Smooth muscle cell (in vitro differentiated cells): ENCODE measurements at regions not wholly inside any gene's neighbourhood (a gene's known extent, or its start where the extent isn't known, plus 50 kb on each side); places are given as distances from the start of the nearest gene placed in this dataset.

Experiments used
- DNase-seq: peaks from one replicate; lab custom pipeline; 2025; ENCODE audit not compliant: unreplicated experiment; lab: John Stamatoyannopoulos, UW
- H2AFZ ChIP-seq: fragments of 200-600 bp; sonication (generic); 2 replicates; pipeline ENCODE4 v1.6.0; 2016; ENCODE audit warnings: antibody characterized with exemption, low read depth, mild to moderate bottlenecking
- H3F3A ChIP-seq: fragments of 200-600 bp; sonication (generic); 2 replicates; pipeline ENCODE4 v1.6.0; 2017; ENCODE audit warnings: antibody characterized with exemption, low read depth
- H3K27ac ChIP-seq: fragments of 200-600 bp; sonication (generic); 2 replicates; pipeline ENCODE4 v1.5.1; 2016; ENCODE audit warnings: low read depth, mild to moderate bottlenecking
- H3K27me3 ChIP-seq: fragments of 200-600 bp; sonication (generic); 2 replicates; pipeline ENCODE4 v1.6.1; 2016; ENCODE audit warnings: low read depth, mild to moderate bottlenecking
- H3K36me3 ChIP-seq: fragments of 200-600 bp; sonication (generic); 2 replicates; pipeline ENCODE4 v1.5.1; 2016; ENCODE audit warnings: low read depth
- H3K4me1 ChIP-seq: fragments of 200-600 bp; sonication (generic); 2 replicates; pipeline ENCODE4 v1.5.1; 2016; ENCODE audit warnings: low read depth
- H3K4me2 ChIP-seq: fragments of 200-600 bp; sonication (generic); 2 replicates; pipeline ENCODE4 v1.6.0; 2016; ENCODE audit warnings: mild to moderate bottlenecking
- H3K4me3 ChIP-seq: fragments of 200-600 bp; sonication (generic); 2 replicates; pipeline ENCODE4 v1.5.1; 2016; ENCODE audit warnings: mild to moderate bottlenecking
- H3K79me2 ChIP-seq: fragments of 200-600 bp; sonication (generic); 2 replicates; pipeline ENCODE4 v1.6.0; 2016; ENCODE audit warnings: low read depth, mild to moderate bottlenecking
- H3K9ac ChIP-seq: fragments of 200-600 bp; sonication (generic); 2 replicates; pipeline ENCODE4 v1.6.0; 2016; ENCODE audit warnings: low read depth
- H3K9me3 ChIP-seq: fragments of 200-600 bp; sonication (generic); replicated peaks from 2 replicates; pipeline ENCODE4 v1.5.1; 2016; ENCODE audit warnings: low read depth
- H4K20me1 ChIP-seq: fragments of 200-600 bp; sonication (generic); 2 replicates; pipeline ENCODE4 v1.6.0; 2016; ENCODE audit warnings: low read depth
- WGBS: methylation state at CpG from one replicate; pipeline ENCODE4 v1.1.7; 2016; ENCODE audit warnings: low lambda C conversion rate; 5-methylcytosine and 5-hydroxymethylcytosine counted together
- TF ChIP-seq, protein P1 (sequence below): fragments of 200-600 bp; sonication (generic); IDR thresholded peaks from 2 replicates; pipeline ENCODE4 v1.5.1; 2017; ENCODE audit warnings: borderline replicate concordance, mild to moderate bottlenecking, antibody characterized with exemption; ENCODE audit not compliant: insufficient read depth, poor library complexity, severe bottlenecking

GRCh38 chr15:98437752-98438151, 210.6 kb upstream of the IGF1R start:
- Histone ChIP-seq H3K4me2 (no peak overlapping the region), H3K4me1 (peaks cover 2% of the 10 kb centered on the region), H3F3A (no peaks in the 10 kb centered on the region), H3K4me3 (no peak overlapping the region), H2AFZ (no peak overlapping the region), H3K9me3 (no peaks in the 10 kb centered on the region), H3K27ac (no peak overlapping the region), H4K20me1 (no peaks in the 10 kb centered on the region), H3K36me3 (no peaks in the 10 kb centered on the region), H3K27me3 (no peaks in the 10 kb centered on the region), H3K9ac (no peak overlapping the region), H3K79me2 (no peaks in the 10 kb centered on the region)
- no peak for DNase-seq
- TF ChIP-seq, protein P1, sequence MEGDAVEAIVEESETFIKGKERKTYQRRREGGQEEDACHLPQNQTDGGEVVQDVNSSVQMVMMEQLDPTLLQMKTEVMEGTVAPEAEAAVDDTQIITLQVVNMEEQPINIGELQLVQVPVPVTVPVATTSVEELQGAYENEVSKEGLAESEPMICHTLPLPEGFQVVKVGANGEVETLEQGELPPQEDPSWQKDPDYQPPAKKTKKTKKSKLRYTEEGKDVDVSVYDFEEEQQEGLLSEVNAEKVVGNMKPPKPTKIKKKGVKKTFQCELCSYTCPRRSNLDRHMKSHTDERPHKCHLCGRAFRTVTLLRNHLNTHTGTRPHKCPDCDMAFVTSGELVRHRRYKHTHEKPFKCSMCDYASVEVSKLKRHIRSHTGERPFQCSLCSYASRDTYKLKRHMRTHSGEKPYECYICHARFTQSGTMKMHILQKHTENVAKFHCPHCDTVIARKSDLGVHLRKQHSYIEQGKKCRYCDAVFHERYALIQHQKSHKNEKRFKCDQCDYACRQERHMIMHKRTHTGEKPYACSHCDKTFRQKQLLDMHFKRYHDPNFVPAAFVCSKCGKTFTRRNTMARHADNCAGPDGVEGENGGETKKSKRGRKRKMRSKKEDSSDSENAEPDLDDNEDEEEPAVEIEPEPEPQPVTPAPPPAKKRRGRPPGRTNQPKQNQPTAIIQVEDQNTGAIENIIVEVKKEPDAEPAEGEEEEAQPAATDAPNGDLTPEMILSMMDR, result no peak
- 78% methylated on average over 2 of the region's 2 CpGs for WGBS

- H4K20me1 ChIP-seq, result no peaks in the 10 kb centered on the region
- peaks cover 8% of the 10 kb centered on the region for H3K4me1 ChIP-seq
- TF ChIP-seq, protein P1, result no peak
- H3K27ac ChIP-seq, result no peak overlapping the region
- no peaks in the 10 kb centered on the region for H3K36me3 ChIP-seq
- no peaks in the 10 kb centered on the region for H3K9me3 ChIP-seq
- no peaks in the 10 kb centered on the region for H3F3A ChIP-seq
- no peak overlapping the region for H3K4me3 ChIP-seq
- 94% methylated on average over 5 of the region's 5 CpGs for WGBS
- H3K79me2 ChIP-seq, result no peaks in the 10 kb centered on the region
- H3K9ac ChIP-seq, result no peak overlapping the region
- H3K27me3 ChIP-seq, result no peaks in the 10 kb centered on the region
- H2AFZ ChIP-seq, result no peak overlapping the region
- no peak for DNase-seq
- no peak overlapping the region for H3K4me2 ChIP-seq
Observed at GRCh38 chr15:98438326-98438725, 210.0 kb upstream of the IGF1R start.

GRCh38 chr15:98438907-98439306, 209.4 kb upstream of the IGF1R start:
- H3K4me1 ChIP-seq, result peaks cover 14% of the 10 kb centered on the region
- no peaks in the 10 kb centered on the region for H3K36me3 ChIP-seq
- TF ChIP-seq, protein P1, result no peak
- H4K20me1 ChIP-seq, result no peaks in the 10 kb centered on the region
- no peaks in the 10 kb centered on the region for H3K9me3 ChIP-seq
- no peak overlapping the region for H3K4me3 ChIP-seq
- no peak overlapping the region for H3K27ac ChIP-seq
- H3K79me2 ChIP-seq, result no peaks in the 10 kb centered on the region
- DNase-seq, result no peak
- no peak overlapping the region for H3K9ac ChIP-seq
- H3F3A ChIP-seq, result no peaks in the 10 kb centered on the region
- no peaks in the 10 kb centered on the region for H3K27me3 ChIP-seq
- 93% methylated on average over 7 of the region's 7 CpGs for WGBS
- H2AFZ ChIP-seq, result no peak overlapping the region
- H3K4me2 ChIP-seq, result no peak overlapping the region

DNA sequence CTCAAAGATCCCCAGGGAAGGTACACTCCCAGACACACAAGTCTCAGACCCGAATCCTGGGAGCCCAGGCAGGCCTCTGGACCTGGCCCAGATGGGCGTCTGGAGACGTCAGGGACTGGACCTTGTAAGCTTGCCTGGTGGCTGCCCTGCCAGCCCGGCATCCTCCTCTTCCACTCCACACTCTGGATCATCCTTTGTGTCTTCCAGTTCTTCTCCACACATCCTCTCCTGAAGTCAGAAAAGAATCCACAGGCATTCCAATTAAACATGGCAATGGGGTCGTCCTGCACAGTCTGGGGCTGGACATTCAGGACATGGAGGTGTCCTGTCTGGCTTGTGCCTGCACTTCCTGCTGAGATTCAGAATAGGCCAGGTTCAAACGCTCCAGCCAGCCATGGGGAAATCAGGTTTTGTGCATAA, 208.8 kb upstream of the IGF1R start:
- DNase-seq, result no peak
- Histone ChIP-seq H3F3A (no peaks in the 10 kb centered on the region), H3K4me1 (peaks cover 16% of the 10 kb centered on the region), H3K27me3 (no peaks in the 10 kb centered on the region), H4K20me1 (no peaks in the 10 kb centered on the region), H3K4me2 (no peak overlapping the region), H3K79me2 (no peaks in the 10 kb centered on the region), H3K4me3 (no peak overlapping the region), H3K27ac (no peak overlapping the region), H3K9ac (no peak overlapping the region), H2AFZ (no peak overlapping the region), H3K36me3 (no peaks in the 10 kb centered on the region), H3K9me3 (no peaks in the 10 kb centered on the region)
- TF ChIP-seq, protein P1, result no peak
- 91% methylated on average over 6 of the region's 6 CpGs for WGBS
